HTR-8/SVneo (cell line): ENCODE measurements at regions not wholly inside any gene's neighbourhood (a gene's known extent, or its start where the extent isn't known, plus 50 kb on each side); places are given as distances from the start of the nearest gene placed in this dataset.
"Not testable (repeated sequence)": the region's sequence is repeated elsewhere in the genome, so short reads cannot be mapped to it uniquely, and the experiment has no call there.

ENCODE experiments used
- DNase-seq: peaks from one replicate; pipeline ENCODE4 v3.0.0; 2011; ENCODE audit warnings: low spot score, mixed read lengths; ENCODE audit not compliant: insufficient read length
- FAIRE-seq: peaks from 2 replicates; lab custom pipeline; 2011; peaks lifted over from hg19 to GRCh38; lab: Jason Lieb, UNC

DNA sequence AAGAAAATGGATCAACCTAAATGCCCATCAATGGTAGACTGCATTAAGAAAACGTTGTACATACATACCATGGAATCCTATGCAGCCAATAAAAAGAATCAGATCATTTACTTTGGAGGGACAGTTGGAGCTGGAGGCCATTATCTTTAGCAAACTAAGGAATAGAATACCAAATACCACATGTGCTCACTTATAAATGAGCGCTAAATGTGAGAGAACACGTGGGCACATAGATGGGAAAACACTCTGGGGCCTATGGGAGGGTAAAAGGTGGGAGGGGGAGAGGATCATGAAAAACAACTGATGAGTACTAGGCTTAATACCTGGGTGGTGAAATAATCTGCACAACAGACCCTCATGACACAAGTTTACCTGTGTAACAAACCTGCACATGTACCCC is 1729.9 kb upstream of the PCDH10 start:
- no peak for DNase-seq
- FAIRE-seq: no peak

DNA sequence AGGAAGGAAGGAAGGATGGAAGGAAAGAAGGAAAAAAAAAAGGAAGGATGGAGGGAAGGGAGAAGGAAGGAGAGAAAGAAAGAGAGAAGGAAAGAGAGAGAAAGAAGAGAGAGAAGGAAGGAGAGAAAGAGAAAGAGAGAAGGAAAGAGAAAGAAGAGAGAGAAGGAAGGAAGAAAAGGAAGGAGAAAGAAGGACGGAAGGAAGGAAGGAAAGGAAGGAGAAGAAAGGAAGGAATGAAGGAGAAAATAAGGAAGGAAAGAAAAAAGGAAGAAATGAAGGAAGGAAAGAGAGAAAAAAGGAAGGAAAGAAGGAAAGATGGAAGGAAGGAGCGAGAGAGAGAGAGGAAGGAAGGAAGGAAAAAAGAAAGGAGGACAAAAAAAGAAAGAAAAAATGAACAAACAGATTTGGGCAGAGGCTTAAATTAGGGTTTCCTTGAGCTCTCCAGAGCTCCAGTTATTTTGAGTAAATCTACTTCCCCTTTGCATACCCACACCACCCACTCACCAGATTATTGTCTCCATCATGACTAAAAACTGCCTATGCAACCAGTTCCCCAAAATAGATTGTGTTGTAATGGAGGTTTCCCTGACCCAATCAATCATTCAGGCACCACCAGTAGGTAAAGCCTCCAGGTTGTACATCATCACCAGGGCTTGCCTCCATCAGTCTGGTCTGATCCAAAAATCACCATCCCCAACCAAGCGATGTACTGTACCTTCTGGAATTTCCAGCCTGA is 1722.9 kb upstream of the PCDH10 start:
- FAIRE-seq (no peak), DNase-seq (no peak)

DNA sequence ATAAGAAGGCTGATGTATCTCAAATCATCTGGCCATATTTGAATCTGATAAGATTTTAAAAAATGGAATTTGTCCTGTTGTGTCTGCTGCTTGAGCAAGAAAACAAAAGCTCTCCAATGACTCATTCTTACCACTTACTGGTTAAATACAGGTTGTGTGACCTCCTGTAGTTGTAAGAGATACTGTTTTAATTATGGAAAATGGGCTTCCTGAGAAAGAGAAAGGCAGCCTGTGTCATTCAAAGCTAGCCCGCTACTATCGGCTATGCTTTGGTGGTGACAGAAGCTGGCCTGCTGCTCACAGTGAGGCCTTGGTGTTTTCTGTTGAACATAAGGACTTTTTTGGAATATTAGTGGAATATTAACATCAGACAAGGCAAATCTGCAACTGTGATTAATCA is 1722.1 kb upstream of the PCDH10 start:
- DNase-seq (no peak), FAIRE-seq (no peak)

DNA sequence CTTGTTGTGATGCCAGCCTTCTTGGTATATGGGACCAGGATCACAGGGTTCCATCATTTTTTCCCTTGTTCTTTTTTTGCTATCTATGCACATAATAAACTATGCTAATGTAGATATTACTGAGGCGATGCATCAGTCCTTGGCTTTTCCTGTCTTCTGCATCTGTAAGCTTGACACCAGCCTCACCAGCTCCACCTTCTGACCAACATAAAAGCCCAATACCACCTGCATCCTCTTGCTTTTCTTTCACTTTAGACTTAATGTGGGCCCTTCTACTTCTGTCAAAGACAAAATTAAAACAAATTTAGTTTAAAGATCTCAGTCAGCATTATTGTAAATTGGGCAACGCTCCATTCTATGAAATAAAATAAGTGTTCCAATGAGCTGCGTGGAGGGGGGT is 1718.8 kb upstream of the PCDH10 start:
- no peak for FAIRE-seq
- DNase-seq: no peak

DNA sequence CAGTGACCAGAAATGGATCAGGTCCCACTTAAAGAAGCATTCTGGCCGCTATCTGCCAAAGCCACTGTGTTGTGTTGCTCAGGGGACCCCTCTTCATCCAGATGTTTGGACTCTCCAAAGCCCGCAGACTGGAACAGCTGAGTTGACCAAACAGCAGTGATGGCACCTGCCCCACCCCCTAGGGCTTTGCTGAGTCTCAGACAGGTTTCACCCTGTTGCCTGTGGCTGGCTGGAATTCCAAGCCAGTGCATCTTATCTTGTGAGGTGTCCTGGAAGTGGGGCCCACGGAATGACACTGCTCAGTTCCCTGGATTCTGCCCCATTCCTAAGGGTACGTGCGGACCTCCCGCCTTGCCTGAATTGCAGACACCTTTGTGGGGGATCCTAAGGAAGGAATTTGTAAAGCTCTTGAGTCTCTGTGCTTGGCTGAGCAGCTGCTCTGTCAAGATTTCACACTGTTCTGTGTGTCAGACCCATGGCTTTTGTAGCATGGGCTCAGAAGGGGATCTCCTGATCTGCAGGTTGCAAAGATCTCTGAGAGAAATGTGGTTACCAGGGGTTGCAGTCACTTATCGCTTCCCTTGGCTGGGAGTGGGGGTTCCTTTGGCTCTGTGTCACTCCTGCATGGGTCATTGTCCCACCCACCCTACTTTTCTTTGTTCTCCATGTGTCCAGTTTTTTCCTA is 1707.9 kb upstream of the PCDH10 start:
- DNase-seq: no peak
- no peak for FAIRE-seq

DNA sequence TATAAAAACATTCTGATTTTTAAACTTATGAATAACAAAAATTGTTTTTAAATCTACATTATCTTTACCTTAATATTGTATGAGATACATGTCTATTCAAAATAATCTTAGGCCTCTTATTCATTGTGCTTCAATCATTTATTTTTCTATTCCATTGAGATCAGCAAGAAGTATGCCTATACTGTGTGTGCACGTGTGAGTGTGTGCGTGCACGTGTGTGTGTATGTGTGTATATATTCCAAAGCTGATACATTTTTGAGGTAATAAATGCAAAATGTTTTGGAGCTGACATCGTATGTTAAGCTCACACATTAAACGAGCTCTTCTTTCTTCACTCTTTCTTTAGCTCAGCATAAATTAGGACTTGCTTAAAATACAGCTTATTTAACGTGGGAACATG is 1701.2 kb upstream of the PCDH10 start:
- DNase-seq (no peak), FAIRE-seq (no peak)

DNA sequence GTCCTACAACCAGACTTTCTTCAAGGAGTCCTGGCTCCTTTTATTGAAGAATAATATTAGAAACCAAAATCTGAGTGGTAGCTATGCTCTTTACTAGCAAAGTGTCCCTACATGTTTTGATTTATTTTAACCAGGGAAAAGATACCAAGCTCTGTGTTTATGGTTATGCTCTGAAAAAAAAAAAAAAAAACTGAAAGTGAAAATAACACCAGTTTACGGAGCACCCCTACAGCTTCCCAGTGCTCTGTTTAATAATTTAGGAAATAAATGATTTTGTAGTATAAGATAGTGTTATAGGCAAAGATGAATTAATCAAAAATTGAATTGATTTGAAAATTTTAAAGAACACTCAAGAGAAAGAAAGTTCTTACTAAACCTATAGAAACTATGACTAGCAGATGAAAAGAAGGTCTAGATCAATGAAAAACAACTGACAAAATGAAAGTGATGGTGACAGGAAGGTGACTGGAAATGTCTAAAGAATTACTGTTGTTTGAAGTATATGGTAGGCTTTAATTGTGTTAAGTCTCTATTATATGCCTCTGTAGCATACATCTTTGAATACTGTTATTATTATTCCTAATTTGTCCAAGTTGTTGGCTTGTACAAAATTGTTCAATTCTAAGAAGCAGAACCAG is 1698.4 kb upstream of the PCDH10 start:
- DNase-seq (no peak), FAIRE-seq (no peak)

DNA sequence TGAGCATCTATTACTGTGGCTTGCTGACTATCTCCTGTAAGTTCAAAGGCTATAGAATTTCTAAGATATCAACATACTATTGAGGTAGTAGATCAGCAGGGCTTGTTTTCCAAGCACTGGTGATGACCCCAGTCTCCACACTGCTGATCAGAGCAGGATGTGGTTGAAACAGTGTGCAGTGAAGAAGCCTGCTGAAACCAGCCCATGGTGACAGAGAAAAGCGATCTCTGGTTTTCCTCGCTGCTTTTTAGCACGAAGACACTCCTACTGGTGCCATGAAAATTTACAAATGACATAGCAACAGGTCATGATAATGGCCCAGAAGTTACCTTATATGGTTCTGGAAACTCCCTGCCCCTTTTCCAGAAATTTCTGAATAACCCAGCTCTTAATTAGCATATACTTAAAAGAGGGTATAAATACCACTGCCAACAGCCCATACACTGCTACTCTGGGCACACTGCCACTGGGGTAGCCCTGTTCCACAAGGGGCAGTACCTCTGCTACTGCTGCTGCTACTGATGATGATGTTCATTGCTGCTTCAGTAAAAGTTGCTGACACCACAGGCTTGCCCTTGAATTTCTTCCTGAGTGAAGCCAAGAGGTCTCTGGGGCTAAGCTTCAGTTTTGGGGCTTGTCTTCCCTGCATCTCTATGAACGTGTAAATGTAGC is 1689.5 kb upstream of the PCDH10 start:
- no peak for FAIRE-seq

DNA sequence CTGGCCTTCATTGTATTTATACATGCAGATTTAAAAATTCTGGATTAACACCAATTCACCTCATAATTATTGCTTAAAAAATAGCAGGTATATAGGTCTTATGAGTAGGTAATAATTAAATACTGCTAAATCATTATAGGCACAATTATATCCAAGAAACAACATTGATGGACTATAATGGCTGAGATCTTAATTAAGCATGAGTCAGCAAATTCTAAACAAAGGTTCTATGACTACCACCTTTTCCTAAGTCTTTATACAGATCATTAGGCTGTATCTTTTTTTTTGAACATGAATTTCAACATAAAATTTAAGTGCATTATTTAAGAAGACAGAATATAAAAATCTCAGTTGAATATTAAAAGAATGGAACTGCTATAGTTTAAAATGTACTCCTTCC is 1678.7 kb upstream of the PCDH10 start:
- FAIRE-seq: no peak
- no peak for DNase-seq

More for the DNA sequence above, 1689.5 kb upstream of the PCDH10 start:
- DNase-seq: no peak

DNA sequence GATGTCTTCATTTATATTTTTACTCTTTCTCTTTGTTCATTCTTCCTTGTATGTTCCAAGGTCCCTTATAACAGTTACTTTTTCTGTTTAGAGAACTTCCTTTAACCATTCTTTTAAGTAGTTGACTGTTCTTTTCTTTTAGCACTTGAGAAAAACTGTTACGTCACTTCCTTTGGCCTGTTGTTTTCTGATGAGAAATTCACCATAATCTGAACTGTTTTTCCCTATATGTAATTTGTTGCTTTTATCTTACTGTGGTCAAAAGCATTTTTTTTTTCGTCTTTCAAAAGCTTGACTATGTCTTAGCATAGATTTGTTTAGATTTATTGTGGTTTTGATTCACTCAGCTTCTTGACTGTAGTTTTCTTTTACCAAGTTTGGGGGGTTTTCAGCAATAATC is 1660.3 kb upstream of the PCDH10 start:
- no peak for FAIRE-seq

DNA sequence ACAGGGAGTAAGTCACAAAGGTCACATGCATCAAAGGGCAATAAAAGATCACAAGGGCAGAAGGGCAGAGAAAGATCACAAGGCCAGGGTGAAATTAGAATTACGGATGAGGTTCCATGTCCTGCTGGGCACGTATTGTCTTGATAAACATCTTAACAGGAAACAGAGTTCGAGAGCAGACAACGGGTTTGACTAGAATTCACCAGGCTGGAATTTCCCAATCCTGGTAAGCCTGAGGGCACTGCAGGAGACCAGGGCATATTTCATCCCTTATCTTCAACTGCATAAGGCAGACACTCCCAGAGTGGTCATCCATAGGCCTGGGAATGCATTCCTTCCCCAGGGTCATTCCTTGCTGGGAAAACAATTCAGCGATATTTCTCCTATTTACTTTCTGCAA is 1652.9 kb upstream of the PCDH10 start:
- FAIRE-seq, DNase-seq: not testable (repeated sequence)

More for the DNA sequence above, 1660.3 kb upstream of the PCDH10 start:
- DNase-seq: no peak

DNA sequence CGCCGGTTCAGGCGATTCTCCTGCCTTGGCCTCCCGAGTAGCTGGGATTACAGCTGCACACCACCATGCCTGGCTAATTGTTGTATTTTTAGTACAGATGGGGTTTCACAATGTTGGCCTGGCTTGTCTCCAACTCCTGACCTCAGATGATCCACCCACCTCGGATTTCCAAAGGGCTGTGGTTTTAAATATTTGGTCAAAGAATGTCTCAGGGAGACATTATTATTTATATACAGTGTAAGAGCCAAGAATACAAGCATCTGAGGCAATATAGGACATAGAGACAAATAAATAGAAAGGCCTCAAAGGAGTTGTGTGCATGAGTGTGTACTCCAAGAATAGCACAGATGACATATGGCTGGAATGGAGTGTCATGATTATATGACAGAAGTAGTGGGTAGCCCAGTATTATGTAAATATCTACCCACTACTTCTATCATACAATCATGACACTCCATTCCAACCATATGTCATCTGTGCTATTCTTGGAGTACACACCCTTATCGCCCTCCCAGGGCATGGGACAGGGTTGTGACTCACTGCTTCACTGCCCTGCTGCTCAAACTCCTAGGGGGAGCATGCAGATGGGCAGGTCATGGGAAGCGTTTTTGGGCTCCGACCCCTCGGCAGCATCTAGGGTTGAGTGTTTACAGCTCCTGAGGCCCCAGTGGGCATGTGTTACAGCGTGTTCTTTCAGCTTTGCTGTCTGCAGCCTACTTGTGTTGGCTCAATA is 1649.8 kb upstream of the PCDH10 start:
- no peak for FAIRE-seq
- peak; percentile 37 for DNase-seq

DNA sequence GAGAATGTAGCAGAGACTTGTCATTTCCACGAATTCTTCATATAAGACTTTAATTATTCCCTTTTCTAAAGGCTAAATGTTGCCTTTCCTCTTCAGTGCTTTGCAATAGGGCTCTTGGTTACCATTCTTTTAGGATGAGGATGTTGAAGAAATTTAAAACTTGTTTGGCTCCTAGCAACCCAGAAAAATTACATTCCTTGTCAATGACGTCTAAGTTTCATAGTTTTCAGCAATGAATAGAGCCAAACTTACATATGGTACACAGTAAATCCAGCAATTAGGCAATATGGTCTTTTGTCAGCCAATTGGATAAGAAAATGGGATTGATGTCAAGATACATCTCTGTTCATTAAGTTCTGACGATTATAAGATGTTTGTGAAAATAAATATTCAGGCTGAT is 1639.6 kb upstream of the PCDH10 start:
- no peak for FAIRE-seq
- no peak for DNase-seq

DNA sequence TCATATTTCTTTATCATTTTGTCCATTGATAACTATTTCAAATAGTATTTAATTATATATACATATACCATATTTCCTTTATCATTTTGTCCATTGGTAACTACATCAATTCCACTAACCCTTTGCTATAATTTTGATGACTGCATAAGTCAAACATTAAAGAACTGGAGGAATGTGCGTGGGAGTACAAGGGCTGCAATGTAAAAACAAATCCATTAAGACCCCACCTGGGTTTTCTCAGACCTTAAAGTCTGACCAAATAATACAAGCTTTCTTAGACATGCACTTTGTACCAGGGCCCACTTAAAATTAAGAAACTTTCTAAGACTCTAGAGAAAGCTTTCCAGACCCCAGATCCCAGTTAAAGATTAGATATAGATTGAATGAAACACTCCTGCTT is 1622.4 kb upstream of the PCDH10 start:
- FAIRE-seq: no peak
- DNase-seq: no peak

DNA sequence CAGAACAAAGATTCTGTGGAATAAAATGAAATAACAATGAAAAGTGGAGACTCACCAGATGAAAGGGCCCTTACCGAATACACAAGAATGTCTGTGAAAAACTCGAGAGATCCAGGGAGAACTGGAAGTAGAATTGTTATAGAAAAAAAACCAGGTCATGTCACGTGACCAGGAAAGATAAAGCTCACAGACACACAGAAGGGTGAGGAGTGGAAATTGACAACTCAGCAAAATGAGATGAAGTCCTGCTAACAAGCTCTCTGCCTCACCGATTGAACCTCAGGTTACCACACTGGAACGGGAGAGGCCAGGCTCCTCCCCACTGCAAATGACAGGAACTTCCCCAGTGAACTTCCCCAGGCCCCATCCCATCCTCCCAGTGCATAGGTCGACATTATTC is 1618.0 kb upstream of the PCDH10 start:
- FAIRE-seq (no peak), DNase-seq (no peak)

DNA sequence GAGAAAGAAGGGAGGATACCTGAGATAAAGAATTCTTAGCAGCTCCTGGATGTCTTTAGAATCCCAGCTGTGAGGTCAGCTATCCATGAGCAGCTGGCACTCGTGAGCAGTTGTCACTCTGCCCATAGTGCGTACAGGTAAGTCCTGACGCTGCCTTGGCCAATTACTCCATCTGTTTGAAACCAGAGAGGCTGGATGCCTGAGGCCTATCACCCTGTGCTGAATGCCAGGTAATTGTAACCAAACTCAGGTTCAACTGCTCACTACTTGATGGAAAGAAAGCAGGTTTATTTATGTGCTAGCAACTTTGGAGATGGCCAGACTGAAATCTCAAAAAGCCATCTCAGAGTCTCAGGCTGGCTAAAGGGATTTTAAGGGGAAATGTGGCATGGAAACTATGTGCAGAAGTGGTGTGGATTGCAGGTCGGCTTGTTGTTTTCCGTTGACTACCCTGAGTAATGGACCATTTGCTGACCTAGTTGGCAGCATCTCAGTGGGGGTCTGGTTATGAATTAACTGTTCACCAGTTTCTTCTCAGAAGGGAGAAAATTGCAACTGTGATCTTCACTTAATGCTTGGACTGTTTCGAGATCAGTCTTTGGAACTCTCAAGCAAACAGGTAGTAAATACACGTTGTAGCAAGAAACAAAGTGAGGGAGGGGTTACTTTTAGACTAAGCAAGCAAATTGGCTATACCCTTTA is 1614.0 kb upstream of the PCDH10 start:
- FAIRE-seq (no peak), DNase-seq (no peak)

DNA sequence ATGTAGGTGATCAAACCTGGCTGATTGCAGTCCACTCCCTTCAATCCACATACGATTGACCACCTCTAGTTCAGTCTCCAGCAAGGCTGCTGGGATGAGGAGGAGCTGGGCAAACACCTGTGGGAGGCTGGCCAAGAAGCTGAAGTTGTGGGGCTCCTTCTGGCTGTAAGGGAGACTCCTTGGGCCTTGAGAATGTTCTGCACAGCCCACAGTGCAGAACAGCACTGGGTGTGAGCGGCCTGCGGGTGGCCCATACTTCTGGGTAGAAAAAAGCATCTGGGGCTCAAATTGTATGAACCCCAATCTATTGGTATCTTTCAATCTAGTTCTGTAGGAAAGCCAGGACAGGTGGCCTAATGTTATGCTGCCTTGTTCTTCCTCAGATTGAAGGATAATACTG is 1608.8 kb upstream of the PCDH10 start:
- FAIRE-seq (no peak), DNase-seq (no peak)

DNA sequence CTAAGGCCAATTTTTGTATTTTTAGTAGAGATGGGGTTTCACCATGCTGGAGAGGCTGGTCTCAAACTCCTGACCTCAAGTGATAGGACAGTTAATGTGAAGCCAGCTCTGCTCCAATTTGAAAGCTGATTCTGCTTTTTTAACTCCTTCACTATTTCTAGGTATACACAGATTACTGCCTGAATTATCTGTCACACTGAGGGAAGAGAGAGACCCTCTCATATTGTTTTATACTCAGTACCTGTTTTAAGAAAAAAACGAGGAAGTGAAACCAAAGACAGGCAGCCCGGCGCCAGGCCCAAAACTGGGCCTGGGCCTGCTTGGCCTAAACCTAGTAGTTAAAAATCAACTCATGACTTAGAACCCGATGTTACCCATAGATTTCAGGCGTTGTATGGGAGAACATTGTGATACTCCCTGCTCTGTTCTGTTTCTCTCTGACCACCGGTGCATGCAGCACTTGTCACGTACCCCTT is 1601.5 kb upstream of the PCDH10 start:
- DNase-seq (no peak), FAIRE-seq (no peak)

DNA sequence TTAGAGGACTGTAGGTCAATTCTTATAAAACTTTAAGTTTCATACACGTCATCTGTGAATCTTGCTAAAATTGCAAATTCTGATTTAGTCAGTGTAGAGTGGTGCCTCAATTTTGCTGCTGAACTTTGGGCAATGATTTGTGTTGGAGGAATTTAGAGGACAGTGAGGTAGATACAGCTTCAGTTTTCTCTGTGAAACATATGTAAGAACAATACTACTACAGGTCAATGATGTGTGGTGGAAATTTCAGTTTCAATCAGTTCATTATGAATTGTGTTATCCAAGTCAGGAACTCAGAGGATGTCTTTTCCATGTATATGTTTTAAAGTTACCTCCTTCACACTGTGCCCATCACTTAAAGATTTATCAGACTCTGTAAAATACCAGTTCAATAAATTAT is 1597.8 kb upstream of the PCDH10 start:
- FAIRE-seq (no peak), DNase-seq (no peak)

DNA sequence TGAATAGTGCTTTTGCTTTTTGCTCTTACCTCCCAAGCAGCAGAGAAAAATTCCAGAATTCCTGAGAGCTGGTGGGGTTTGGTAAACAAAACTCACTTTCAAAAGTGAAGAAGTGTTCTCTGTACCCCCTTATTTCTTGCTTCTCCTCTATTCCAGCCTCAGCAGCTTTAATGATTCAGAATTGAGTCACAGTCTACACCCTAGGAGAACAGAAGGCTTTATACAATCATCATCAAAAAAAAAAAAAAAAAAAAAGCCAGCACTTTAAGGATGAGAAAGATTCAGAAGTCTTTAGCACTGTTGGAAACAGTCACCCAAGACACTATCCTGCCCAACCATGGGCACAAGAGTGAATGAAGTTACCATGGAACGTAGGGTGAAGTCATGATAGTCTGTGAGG is 1583.1 kb upstream of the PCDH10 start:
- FAIRE-seq (no peak), DNase-seq (no peak)
